Neuronal stem cell (in vitro differentiated cells): ENCODE measurements at regions not wholly inside any gene's neighbourhood (a gene's known extent, or its start where the extent isn't known, plus 50 kb on each side); places are given as distances from the start of the nearest gene placed in this dataset.
"Not testable (repeated sequence)": the region's sequence is repeated elsewhere in the genome, so short reads cannot be mapped to it uniquely, and the experiment has no call there.

ENCODE experiments used
- DNase-seq: peaks from one replicate; pipeline ENCODE4 v3.0.0-alpha.2; 2013; ENCODE audit warnings: low spot score
- H2AFZ ChIP-seq: one replicate; pipeline ENCODE4 v1.6.1; 2013; ENCODE audit warnings: mild to moderate bottlenecking, low read length, inconsistent platforms
- H2AK5ac ChIP-seq: 2 replicates; pipeline ENCODE4 v1.6.1; 2013; ENCODE audit warnings: low read depth, mild to moderate bottlenecking, inconsistent platforms, low read length, moderate library complexity, mixed read lengths
- H2BK120ac ChIP-seq: 2 replicates; pipeline ENCODE4 v1.6.1; 2013; ENCODE audit warnings: low read depth, mild to moderate bottlenecking, inconsistent platforms, low read length, moderate library complexity, mixed read lengths
- H2BK12ac ChIP-seq: one replicate; pipeline ENCODE4 v1.6.1; 2013; ENCODE audit warnings: low read length, inconsistent platforms
- H2BK15ac ChIP-seq: 2 replicates; pipeline ENCODE4 v1.6.1; 2013; ENCODE audit warnings: mild to moderate bottlenecking, low read length, inconsistent platforms, mixed read lengths
- H2BK5ac ChIP-seq: one replicate; pipeline ENCODE4 v1.6.1; 2013; ENCODE audit warnings: inconsistent platforms, mild to moderate bottlenecking, low read length, moderate library complexity
- H3K14ac ChIP-seq: one replicate; pipeline ENCODE4 v1.6.1; 2013; ENCODE audit warnings: low read length, inconsistent platforms
- H3K18ac ChIP-seq: 2 replicates; pipeline ENCODE4 v1.6.1; 2013; ENCODE audit warnings: low read length, inconsistent platforms
- H3K23ac ChIP-seq: 2 replicates; pipeline ENCODE4 v1.6.1; 2013; ENCODE audit warnings: low read depth, mild to moderate bottlenecking, mixed read lengths, low read length, inconsistent platforms; ENCODE audit not compliant: poor library complexity
- H3K27ac ChIP-seq: replicated peaks from 3 replicates; pipeline ENCODE4 v1.5.1; 2013; ENCODE audit warnings: low read length, inconsistent platforms
- H3K27me3 ChIP-seq, 3 experiments: 2 replicates each; pipeline ENCODE4 v1.6.1; 2013; ENCODE audit warnings: low read length in 3 of 3, mild to moderate bottlenecking in 2 of 3, inconsistent platforms in 1 of 3, low read depth in 1 of 3, mixed read lengths in 1 of 3, moderate library complexity in 1 of 3; ENCODE audit not compliant: control insufficient read depth in 3 of 3, insufficient read depth in 3 of 3
- H3K36me3 ChIP-seq, 2 donors: replicated peaks in 1 of 2; 2 replicates each; pipeline ENCODE4 v1.6.1; 2013; ENCODE audit warnings: low read length in 2 of 2; ENCODE audit not compliant: control insufficient read depth in 2 of 2, insufficient read depth in 2 of 2
- H3K4ac ChIP-seq: 2 replicates; pipeline ENCODE4 v1.6.1; 2013; ENCODE audit warnings: inconsistent platforms, mild to moderate bottlenecking, low read length, moderate library complexity
- H3K4me1 ChIP-seq, 2 donors: 1 replicate in 1 of 2; 2 replicates in 1 of 2; pipeline ENCODE4 v1.6.1; 2013; ENCODE audit warnings: low read length in 2 of 2, low read depth in 1 of 2; ENCODE audit not compliant: control insufficient read depth in 2 of 2, insufficient read depth in 1 of 2
- H3K4me2 ChIP-seq: one replicate; pipeline ENCODE4 v1.6.1; 2013; ENCODE audit warnings: mild to moderate bottlenecking, low read length, inconsistent platforms; ENCODE audit not compliant: insufficient read depth, poor library complexity, severe bottlenecking
- H3K4me3 ChIP-seq, 2 donors: 2 replicates each; pipeline ENCODE4 v1.5.1; 2013; ENCODE audit warnings: low read length in 2 of 2, mild to moderate bottlenecking in 2 of 2, inconsistent platforms in 1 of 2, moderate library complexity in 1 of 2
- H3K79me1 ChIP-seq: one replicate; pipeline ENCODE4 v1.6.1; 2013; ENCODE audit warnings: low read depth, mild to moderate bottlenecking, inconsistent platforms, low read length, moderate library complexity
- H3K9ac ChIP-seq: one replicate; pipeline ENCODE4 v1.6.1; 2013; ENCODE audit warnings: mild to moderate bottlenecking, low read depth, low read length, inconsistent platforms; ENCODE audit not compliant: poor library complexity
- H3K9me3 ChIP-seq, 2 donors: replicated peaks in 1 of 2; 2 replicates each; pipeline versions ENCODE3 to v1.6.1; 2013; ENCODE audit warnings: low read length in 2 of 2, mild to moderate bottlenecking in 2 of 2, inconsistent platforms in 1 of 2, low read depth in 1 of 2, mixed read lengths in 1 of 2, moderate library complexity in 1 of 2; ENCODE audit not compliant: control insufficient read depth in 2 of 2, insufficient read depth in 1 of 2
- H4K8ac ChIP-seq: one replicate; pipeline ENCODE4 v1.6.1; 2013; ENCODE audit warnings: low read depth, mild to moderate bottlenecking, inconsistent platforms, low read length, moderate library complexity
- H4K91ac ChIP-seq: one replicate; pipeline ENCODE4 v1.6.1; 2013; ENCODE audit warnings: low read length, low read depth, mild to moderate bottlenecking, inconsistent platforms; ENCODE audit not compliant: poor library complexity
- WGBS, 2 donors: extraction: QIAGEN DNeasy Blood & Tissue Kit; methylation state at CpG; one replicate each; pipeline ENCODE4 v1.1.7; 2013; ENCODE audit warnings: missing lambda C conversion rate in 2 of 2, mixed read lengths in 1 of 2; ENCODE audit not compliant: insufficient read length in 2 of 2, insufficient replicate concordance in 1 of 2; ENCODE audit errors: extremely low coverage in 2 of 2; 5-methylcytosine and 5-hydroxymethylcytosine counted together

DNA sequence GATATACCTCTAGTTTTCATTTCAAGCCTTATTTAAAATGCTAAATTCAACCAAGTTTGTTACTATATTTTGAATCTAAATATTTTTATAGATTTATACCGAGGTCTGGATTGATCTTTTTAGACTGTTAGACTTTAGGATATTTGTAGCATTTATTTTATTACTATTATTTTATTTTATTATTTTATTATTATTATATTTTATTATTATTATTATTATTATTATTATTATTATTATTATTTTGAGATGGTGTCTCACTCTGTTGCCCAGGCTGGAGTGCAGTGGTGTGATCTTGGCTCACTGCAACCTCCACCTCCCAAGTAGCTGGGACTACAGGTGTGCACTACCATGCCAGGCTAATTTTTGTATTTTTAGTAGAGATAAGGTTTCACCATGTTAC, 195.3 kb downstream of the ALX1 start:
- no CpG with 5 or more reads among the region's 1 CpG for WGBS, 2 donors
- H3K14ac ChIP-seq, H3K4me1 ChIP-seq, H2BK120ac ChIP-seq, H3K79me1 ChIP-seq, H3K27me3 ChIP-seq, H3K18ac ChIP-seq, H3K27ac ChIP-seq, DNase-seq, H2AK5ac ChIP-seq, H3K4ac ChIP-seq, H2BK5ac ChIP-seq, H2BK12ac ChIP-seq, H4K8ac ChIP-seq, H2AFZ ChIP-seq, H3K4me2 ChIP-seq, H3K9me3 ChIP-seq, H3K4me3 ChIP-seq, H2BK15ac ChIP-seq, H3K36me3 ChIP-seq, H4K91ac ChIP-seq, H3K23ac ChIP-seq, H3K9ac ChIP-seq: not testable (repeated sequence)

DNA sequence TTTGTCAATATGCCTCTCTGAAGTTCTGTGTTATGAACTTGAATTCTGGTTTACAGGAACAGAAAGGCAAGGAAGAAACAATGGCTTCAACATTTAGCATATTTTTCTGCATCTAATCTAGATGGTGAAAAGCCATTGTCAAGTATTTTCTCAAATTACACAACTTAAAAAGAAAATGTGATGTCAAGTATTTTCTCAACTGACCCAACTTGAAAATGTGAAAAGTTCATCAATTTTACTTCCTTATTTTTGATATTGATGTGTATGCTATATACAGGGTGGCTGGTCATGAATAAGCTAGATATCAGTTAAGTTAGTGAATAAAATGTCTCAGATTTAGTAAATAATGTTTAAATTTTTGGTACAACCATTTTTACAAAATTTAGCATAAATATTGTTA, 196.7 kb downstream of the ALX1 start:
- H3K4me2 ChIP-seq = no peak overlapping the region
- no peaks in the 10 kb centered on the region for H3K4me1 ChIP-seq
- no peak overlapping the region for H2BK5ac ChIP-seq
- no peaks in the 10 kb centered on the region for H3K9me3 ChIP-seq
- no peak for DNase-seq
- no peak overlapping the region for H4K8ac ChIP-seq
- H2BK15ac ChIP-seq = no peak overlapping the region
- no peak overlapping the region for H3K4ac ChIP-seq
- H2AFZ ChIP-seq = no peak overlapping the region
- H3K9ac ChIP-seq = no peak overlapping the region
- H2AK5ac ChIP-seq = no peak overlapping the region
- no peak overlapping the region for H3K18ac ChIP-seq
- no peak overlapping the region for H3K14ac ChIP-seq
- no peak overlapping the region for H2BK12ac ChIP-seq
- H3K27ac ChIP-seq = no peak overlapping the region
- H3K4me3 ChIP-seq = no peak overlapping the region
- H3K23ac ChIP-seq = no peak overlapping the region
- H2BK120ac ChIP-seq = no peak overlapping the region
- H3K79me1 ChIP-seq = no peaks in the 10 kb centered on the region
- no peak overlapping the region for H4K91ac ChIP-seq
- H3K36me3 ChIP-seq = no peaks in the 10 kb centered on the region
- no peaks in the 10 kb centered on the region for H3K27me3 ChIP-seq

DNA sequence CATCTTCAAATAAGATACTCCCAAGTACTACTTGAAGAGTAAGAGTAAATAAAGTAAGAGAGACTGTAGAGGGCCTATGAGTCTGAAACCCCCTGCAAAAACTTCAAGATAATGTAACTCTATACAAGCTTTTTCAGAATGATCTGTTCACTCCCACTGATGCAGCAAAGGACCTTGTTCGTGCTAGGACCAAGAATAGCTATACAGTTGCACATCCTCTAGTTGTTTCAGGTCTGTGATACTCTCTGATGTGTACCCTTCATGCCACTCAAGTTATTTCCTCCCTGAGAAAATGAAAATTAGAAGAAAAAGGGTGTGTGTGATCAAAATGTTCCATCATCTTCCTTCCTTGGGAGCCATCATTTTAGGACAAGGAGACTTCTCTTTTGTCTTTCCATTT, 204.4 kb downstream of the ALX1 start:
- DNase-seq = no peak
- no peak overlapping the region for H3K4me2 ChIP-seq

DNA sequence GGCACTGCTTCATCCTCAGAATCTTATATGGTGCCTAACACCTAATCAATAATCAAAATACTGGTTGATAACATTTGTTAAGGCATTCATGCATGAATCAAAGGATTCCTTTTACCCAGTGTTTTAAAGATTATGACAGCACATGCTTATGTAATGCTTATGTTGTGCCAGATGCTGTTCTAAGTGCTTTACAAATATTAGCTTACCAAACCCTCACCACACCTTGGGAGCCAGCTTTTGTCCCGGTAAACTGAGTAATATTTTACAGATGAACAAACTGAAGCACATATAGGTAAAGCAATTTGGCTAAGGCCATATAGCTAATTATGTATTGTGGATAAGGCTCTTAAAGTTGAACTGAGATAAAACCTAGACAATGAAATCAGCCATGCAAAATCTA, 209.2 kb downstream of the ALX1 start:
- Histone ChIP-seq H3K9ac (no peak overlapping the region), H2BK15ac (no peak overlapping the region), H3K9me3 (no peaks in the 10 kb centered on the region), H3K4ac (no peak overlapping the region), H2BK120ac (no peak overlapping the region), H4K91ac (no peak overlapping the region), H2AK5ac (no peak overlapping the region), H3K36me3 (no peaks in the 10 kb centered on the region), H2BK12ac (no peak overlapping the region), H3K23ac (no peak overlapping the region), H3K27ac (no peak overlapping the region), H3K27me3 (no peaks in the 10 kb centered on the region), H2AFZ (no peak overlapping the region), H3K14ac (no peak overlapping the region), H4K8ac (no peak overlapping the region), H3K4me2 (no peak overlapping the region), H2BK5ac (no peak overlapping the region), H3K18ac (no peak overlapping the region), H3K4me1 (no peaks in the 10 kb centered on the region), H3K79me1 (no peaks in the 10 kb centered on the region), H3K4me3 (no peak overlapping the region)
- DNase-seq = no peak
- no CpG with 5 or more reads among the region's 1 CpG for WGBS, 2 donors

More for the DNA sequence above, 204.4 kb downstream of the ALX1 start:
- no peak overlapping the region for H3K18ac ChIP-seq
- no peaks in the 10 kb centered on the region for H3K79me1 ChIP-seq
- H2BK5ac ChIP-seq = no peak overlapping the region
- whole genome bisulfite sequencing, 2 donors = no CpG with 5 or more reads among the region's 1 CpG
- H2BK120ac ChIP-seq = no peak overlapping the region
- H3K27ac ChIP-seq = no peak overlapping the region
- no peak overlapping the region for H3K4ac ChIP-seq
- H2AFZ ChIP-seq = no peak overlapping the region
- no peak overlapping the region for H2BK12ac ChIP-seq
- no peak overlapping the region for H3K4me3 ChIP-seq
- H3K9me3 ChIP-seq = no peaks in the 10 kb centered on the region
- no peak overlapping the region for H3K14ac ChIP-seq
- H2AK5ac ChIP-seq = no peak overlapping the region
- no peak overlapping the region for H3K23ac ChIP-seq
- H2BK15ac ChIP-seq = no peak overlapping the region
- no peaks in the 10 kb centered on the region for H3K36me3 ChIP-seq
- no peaks in the 10 kb centered on the region for H3K27me3 ChIP-seq
- H3K9ac ChIP-seq = no peak overlapping the region
- no peak overlapping the region for H4K91ac ChIP-seq
- H4K8ac ChIP-seq = no peak overlapping the region
- H3K4me1 ChIP-seq = no peaks in the 10 kb centered on the region
